Spleen (tissue), 11 donors: ENCODE measurements at regions not wholly inside any gene's neighbourhood (a gene's known extent, or its start where the extent isn't known, plus 50 kb on each side); places are given as distances from the start of the nearest gene placed in this dataset.

ENCODE experiments used
- DNase-seq: peaks from one replicate; pipeline ENCODE4 v3.0.0-alpha.2; 2020
- H3K27ac ChIP-seq, 8 donors: fragments of 200-600 bp; sonication (generic) in 7 of 8; 1 replicate in 4 of 8; 2 replicates in 4 of 8; pipeline versions ENCODE4 v1.5.0 to v1.8.0; 2016 to 2021; ENCODE audit warnings: inconsistent platforms in 4 of 8, mild to moderate bottlenecking in 4 of 8, moderate library complexity in 1 of 8
- H3K27me3 ChIP-seq, 7 donors: fragments of 200-600 bp; sonication (generic) in 6 of 7; replicated peaks in 1 of 7; 1 replicate in 4 of 7; 2 replicates in 3 of 7; pipeline versions ENCODE4 v1.5.0 to v1.8.0; 2016 to 2021; ENCODE audit warnings: inconsistent platforms in 3 of 7, mild to moderate bottlenecking in 1 of 7
- H3K36me3 ChIP-seq, 6 donors: fragments of 200-600 bp; sonication (generic) in 5 of 6; 1 replicate in 4 of 6; 2 replicates in 2 of 6; pipeline versions ENCODE4 v1.5.0 to v1.8.0; 2016 to 2021; ENCODE audit warnings: inconsistent platforms in 2 of 6
- H3K4me1 ChIP-seq, 6 donors: fragments of 200-600 bp; sonication (generic) in 5 of 6; 1 replicate in 3 of 6; 2 replicates in 3 of 6; pipeline versions ENCODE4 v1.5.0 to v1.8.0; 2016 to 2021; ENCODE audit warnings: inconsistent platforms in 3 of 6
- H3K4me3 ChIP-seq, 8 donors: fragments of 200-600 bp; sonication (generic) in 7 of 8; 1 replicate in 4 of 8; 2 replicates in 4 of 8; pipeline versions ENCODE4 v1.5.0 to v1.8.0; 2016 to 2021; ENCODE audit warnings: inconsistent platforms in 4 of 8, mild to moderate bottlenecking in 4 of 8, moderate library complexity in 2 of 8
- H3K9me3 ChIP-seq, 8 donors: fragments of 200-600 bp; sonication (generic) in 7 of 8; 1 replicate in 4 of 8; 2 replicates in 4 of 8; pipeline versions ENCODE4 v1.5.0 to v1.8.0; 2016 to 2021; ENCODE audit warnings: inconsistent platforms in 4 of 8
- POLR2A ChIP-seq, 3 donors: fragments of 450-650 bp; IDR thresholded peaks; one replicate each; pipeline ENCODE4 v1.5.1; 2017; ENCODE audit warnings: antibody characterized with exemption in 3 of 3, mild to moderate bottlenecking in 1 of 3
- POLR2AphosphoS5 ChIP-seq, 3 donors: sonication (generic); formaldehyde crosslinking; IDR thresholded peaks; one replicate each; pipeline ENCODE4 v1.5.1; 2017; ENCODE audit warnings: antibody characterized with exemption in 3 of 3
- WGBS, 5 donors: extraction: QIAGEN DNeasy Blood & Tissue Kit in 3 of 5; methylation state at CpG; one replicate each; pipeline versions ENCODE4 v1.1.5 to v1.1.7; 2013 to 2018; 5-methylcytosine and 5-hydroxymethylcytosine counted together
- intact Hi-C: fragments of 100-400 bp; cut with DNase I; formaldehyde crosslinking; loops from one replicate; pipeline ENCODE4 v1.15.0; 2023; ENCODE audit warnings: low total_unique reads
- TF ChIP-seq, protein P1 (sequence below), 11 experiments: fragments of 200-600 bp in 7 of 11; fragments of 450-650 bp in 4 of 11; sonication (generic) in 4 of 11; IDR thresholded peaks in 8 of 11; conservative IDR thresholded peaks in 3 of 11; 1 replicate in 7 of 11; 2 replicates in 4 of 11; pipeline versions ENCODE4 v1.4.0 to v1.8.0; 2016 to 2021; ENCODE audit warnings: antibody characterized with exemption in 11 of 11, inconsistent platforms in 4 of 11, mild to moderate bottlenecking in 1 of 11
- donor health status: healthy with polysubstance abuse.
- donor health status: DM: no; HTN: no; CAD: no; lungs with moderate emphysema.
- donor health status: DM: no; HTN: no; CAD: no.
- donor health status: Bipolar disorder and iron deficiency.
- donor health status: healthy.
- donor health status: DM: no; HTN: no; CAD: no.
- donor health status: DM: yes; HTN: yes; CAD: no.

DNA sequence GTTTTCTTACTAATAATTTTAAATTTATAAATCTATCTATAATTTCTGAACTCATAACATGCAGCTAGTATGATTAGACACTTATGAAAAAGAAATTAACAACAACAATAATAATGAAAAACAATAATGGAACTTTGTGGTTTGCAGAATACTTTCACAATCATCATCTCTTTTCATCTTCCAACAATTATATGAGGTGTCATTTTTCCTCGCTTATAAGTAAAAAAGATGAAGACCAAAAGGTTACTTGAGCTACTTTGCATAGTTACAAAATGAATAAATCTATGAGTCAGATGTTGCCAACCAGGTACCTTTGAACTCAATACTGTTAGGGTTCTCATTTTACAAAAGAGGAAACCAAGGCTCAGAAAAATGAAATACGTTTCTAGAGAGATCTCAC, 98.5 kb upstream of the ELOVL6 start:
- intact Hi-C loops = no loop called here
- TF ChIP-seq, protein P1, sequence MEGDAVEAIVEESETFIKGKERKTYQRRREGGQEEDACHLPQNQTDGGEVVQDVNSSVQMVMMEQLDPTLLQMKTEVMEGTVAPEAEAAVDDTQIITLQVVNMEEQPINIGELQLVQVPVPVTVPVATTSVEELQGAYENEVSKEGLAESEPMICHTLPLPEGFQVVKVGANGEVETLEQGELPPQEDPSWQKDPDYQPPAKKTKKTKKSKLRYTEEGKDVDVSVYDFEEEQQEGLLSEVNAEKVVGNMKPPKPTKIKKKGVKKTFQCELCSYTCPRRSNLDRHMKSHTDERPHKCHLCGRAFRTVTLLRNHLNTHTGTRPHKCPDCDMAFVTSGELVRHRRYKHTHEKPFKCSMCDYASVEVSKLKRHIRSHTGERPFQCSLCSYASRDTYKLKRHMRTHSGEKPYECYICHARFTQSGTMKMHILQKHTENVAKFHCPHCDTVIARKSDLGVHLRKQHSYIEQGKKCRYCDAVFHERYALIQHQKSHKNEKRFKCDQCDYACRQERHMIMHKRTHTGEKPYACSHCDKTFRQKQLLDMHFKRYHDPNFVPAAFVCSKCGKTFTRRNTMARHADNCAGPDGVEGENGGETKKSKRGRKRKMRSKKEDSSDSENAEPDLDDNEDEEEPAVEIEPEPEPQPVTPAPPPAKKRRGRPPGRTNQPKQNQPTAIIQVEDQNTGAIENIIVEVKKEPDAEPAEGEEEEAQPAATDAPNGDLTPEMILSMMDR (IDR thresholded peaks at IDR 0.05 in 8 of 11, conservative IDR thresholded peaks at IDR 0.05 in 3 of 11) = no peak
- TF ChIP-seq POLR2A (IDR thresholded peaks at IDR 0.05) (no peak), POLR2AphosphoS5 (IDR thresholded peaks at IDR 0.05) (no peak)
- DNase-seq = no peak

DNA sequence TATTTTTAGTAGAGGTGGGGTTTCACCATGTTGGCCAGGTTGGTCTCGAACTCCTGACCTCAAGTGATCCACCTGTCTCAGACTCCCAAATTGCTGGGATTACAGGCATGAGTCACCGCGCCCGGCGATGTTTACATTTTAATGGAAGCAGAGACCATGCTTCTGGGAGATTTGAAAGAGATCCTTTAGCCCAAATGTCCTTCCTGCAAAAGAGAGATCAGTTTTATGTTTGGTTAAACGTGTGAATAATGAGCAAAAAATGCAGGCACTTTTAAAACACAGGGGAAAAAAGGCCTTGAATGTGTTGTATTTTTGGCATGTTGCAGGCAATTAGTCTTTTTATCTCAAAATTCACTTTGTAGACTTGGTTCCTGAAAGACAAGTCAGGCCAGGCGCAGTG, 95.8 kb upstream of the ELOVL6 start:
- intact Hi-C loops = no loop called here
- no peaks in the 10 kb centered on the region for H3K4me1 ChIP-seq
- no peaks in the 10 kb centered on the region for H3K36me3 ChIP-seq
- H3K27ac ChIP-seq = no peak overlapping the region
- H3K4me3 ChIP-seq = no peak overlapping the region
- no peak for DNase-seq
- no peaks in the 10 kb centered on the region for H3K9me3 ChIP-seq
- TF ChIP-seq, protein P1 (IDR thresholded peaks at IDR 0.05 in 8 of 11, conservative IDR thresholded peaks at IDR 0.05 in 3 of 11) = no peak
- no peak for TF ChIP-seq POLR2AphosphoS5 (IDR thresholded peaks at IDR 0.05)
- TF ChIP-seq POLR2A (IDR thresholded peaks at IDR 0.05) = no peak
- 83 to 91% (median 85%) methylated on average over 7 of the region's 7 CpGs for WGBS, 5 donors
- no peaks in the 10 kb centered on the region for H3K27me3 ChIP-seq

More for the DNA sequence above, 98.5 kb upstream of the ELOVL6 start:
- Histone ChIP-seq H3K27me3 (no peaks in the 10 kb centered on the region), H3K4me3 (no peak overlapping the region), H3K27ac (no peak overlapping the region), H3K4me1 (no peaks in the 10 kb centered on the region), H3K9me3 (no peaks in the 10 kb centered on the region), H3K36me3 (no peaks in the 10 kb centered on the region)
- WGBS, 5 donors = 53 to 62% (median 58%) methylated on average over 2 of the region's 2 CpGs

GRCh38 chr4:110292994-110293744, 94.8 kb upstream of the ELOVL6 start:
- no peak for TF ChIP-seq POLR2A (IDR thresholded peaks at IDR 0.05)
- TF ChIP-seq, protein P1 (IDR thresholded peaks at IDR 0.05 in 8 of 11, conservative IDR thresholded peaks at IDR 0.05 in 3 of 11) = no peak
- TF ChIP-seq POLR2AphosphoS5 (IDR thresholded peaks at IDR 0.05) = no peak

DNA sequence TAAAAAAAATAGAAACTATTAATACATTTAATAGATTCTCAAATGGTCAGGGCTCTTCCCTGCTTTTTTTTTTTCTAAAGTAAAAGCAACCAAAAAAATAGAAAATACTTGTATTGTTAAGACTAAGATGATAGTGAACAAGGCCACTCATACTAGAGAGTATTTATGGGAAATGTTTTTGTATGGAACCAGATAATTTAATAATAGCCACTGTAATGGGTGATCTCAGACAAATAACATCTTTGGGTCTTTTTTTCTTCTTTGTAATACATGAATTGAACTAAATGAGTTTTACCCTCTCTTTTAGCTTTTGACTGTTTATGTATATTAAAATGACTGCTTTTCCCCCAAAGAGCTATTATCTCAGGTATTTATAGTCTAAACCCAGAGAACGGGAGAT, 92.1 kb upstream of the ELOVL6 start:
- WGBS, 5 donors = 72 to 88% (median 83%) methylated on average over 1 of the region's 1 CpG

More at GRCh38 chr4:110292994-110293744, 94.8 kb upstream of the ELOVL6 start:
- H3K4me1 ChIP-seq = no peaks in the 10 kb centered on the region
- no peak overlapping the region for H3K4me3 ChIP-seq
- WGBS, 5 donors = 86 to 96% (median 89%) methylated on average over 23 of the region's 23 CpGs
- no peaks in the 10 kb centered on the region for H3K27me3 ChIP-seq
- no peaks in the 10 kb centered on the region for H3K9me3 ChIP-seq
- intact Hi-C loops = no loop called here
- no peak for DNase-seq
- H3K27ac ChIP-seq = no peak overlapping the region
- H3K36me3 ChIP-seq = no peaks in the 10 kb centered on the region

More for the DNA sequence above, 92.1 kb upstream of the ELOVL6 start:
- no peak overlapping the region for H3K4me3 ChIP-seq
- TF ChIP-seq POLR2A (IDR thresholded peaks at IDR 0.05) (no peak), POLR2AphosphoS5 (IDR thresholded peaks at IDR 0.05) (no peak)
- TF ChIP-seq, protein P1 (IDR thresholded peaks at IDR 0.05 in 8 of 11, conservative IDR thresholded peaks at IDR 0.05 in 3 of 11) = no peak
- no peaks in the 10 kb centered on the region for H3K36me3 ChIP-seq
- intact Hi-C loops = no loop called here
- no peak for DNase-seq
- H3K4me1 ChIP-seq = no peaks in the 10 kb centered on the region
- no peaks in the 10 kb centered on the region for H3K9me3 ChIP-seq
- no peaks in the 10 kb centered on the region for H3K27me3 ChIP-seq
- H3K27ac ChIP-seq = no peak overlapping the region
